Muscle layer of duodenum (tissue), 2 donors: ENCODE measurements at regions not wholly inside any gene's neighbourhood (a gene's known extent, or its start where the extent isn't known, plus 50 kb on each side); places are given as distances from the start of the nearest gene placed in this dataset.

Experiments
- H3K27ac ChIP-seq: one replicate; pipeline ENCODE4 v1.7.0; 2013; ENCODE audit warnings: mild to moderate bottlenecking, low read length
- H3K27me3 ChIP-seq: one replicate; pipeline ENCODE4 v1.7.0; 2013; ENCODE audit warnings: low read depth, mild to moderate bottlenecking, control low read depth, low read length
- H3K36me3 ChIP-seq, 2 donors: one replicate each; pipeline ENCODE4 v1.7.0; 2013; ENCODE audit warnings: low read length in 2 of 2, control low read depth in 1 of 2, mild to moderate bottlenecking in 1 of 2; ENCODE audit not compliant: insufficient read depth in 2 of 2, control insufficient read depth in 1 of 2
- H3K4me1 ChIP-seq, 2 donors: one replicate each; pipeline ENCODE4 v1.7.0; 2013; ENCODE audit warnings: low read length in 2 of 2, mild to moderate bottlenecking in 2 of 2, control low read depth in 1 of 2, moderate library complexity in 1 of 2; ENCODE audit not compliant: insufficient read depth in 2 of 2, control insufficient read depth in 1 of 2
- H3K4me3 ChIP-seq, 2 donors: one replicate each; pipeline ENCODE4 v1.7.0; 2013; ENCODE audit warnings: low read length in 2 of 2, low read depth in 1 of 2, mild to moderate bottlenecking in 1 of 2
- H3K9me3 ChIP-seq, 2 donors: one replicate each; pipeline ENCODE4 v1.7.0; 2013; ENCODE audit warnings: low read length in 2 of 2, control low read depth in 1 of 2, mild to moderate bottlenecking in 1 of 2; ENCODE audit not compliant: control insufficient read depth in 1 of 2
- donor health status: healthy.

DNA sequence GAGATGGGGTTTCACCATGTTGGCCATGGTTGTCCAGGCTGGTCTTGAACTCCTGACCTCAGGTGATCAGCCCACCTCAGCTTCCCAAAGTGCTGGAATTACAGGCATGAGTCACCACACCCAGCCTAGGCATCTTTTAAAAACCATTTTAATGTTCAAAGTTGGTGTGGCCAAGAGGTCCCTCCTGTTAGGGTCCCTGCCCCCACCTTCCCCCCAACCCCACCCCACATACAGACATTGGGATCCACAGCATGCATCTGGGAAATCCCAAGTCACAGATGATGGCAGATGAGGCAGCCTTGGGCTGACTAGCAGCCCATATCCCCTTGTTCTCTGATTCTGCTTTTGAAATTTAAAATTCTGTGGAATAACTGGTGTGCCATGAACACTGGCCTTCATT lies 226.0 kb downstream of the KATNAL1 start:
- Histone ChIP-seq H3K9me3 (peaks cover 0 to 3% of the 10 kb centered on the region in 2 donors), H3K27ac (no peak overlapping the region), H3K36me3 (no peaks in the 10 kb centered on the region), H3K4me3 (no peak overlapping the region), H3K4me1 (no peaks in the 10 kb centered on the region), H3K27me3 (no peaks in the 10 kb centered on the region)

DNA sequence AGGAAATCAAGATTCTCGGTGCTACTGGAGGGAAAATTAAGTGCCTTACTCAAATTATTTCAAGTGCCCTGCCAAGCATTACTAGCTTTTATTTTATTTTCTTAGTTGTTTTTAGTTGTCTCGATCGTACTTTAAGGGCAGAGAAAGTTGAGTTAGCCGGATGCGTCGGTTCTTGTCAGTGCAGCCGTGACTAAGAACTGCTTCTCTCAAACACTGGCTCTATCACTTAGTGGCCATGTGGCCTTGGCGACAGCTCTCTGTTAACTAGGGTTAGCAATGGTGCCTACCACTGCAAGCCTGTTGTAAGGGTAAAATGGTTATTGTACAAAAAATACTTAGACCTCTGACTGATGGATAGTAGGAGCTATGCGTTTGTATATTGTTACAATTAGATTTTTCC lies 227.8 kb downstream of the KATNAL1 start:
- Histone ChIP-seq H3K27me3 (no peaks in the 10 kb centered on the region), H3K27ac (no peak overlapping the region), H3K36me3 (no peaks in the 10 kb centered on the region), H3K4me3 (no peak overlapping the region), H3K9me3 (peaks cover 0 to 3% of the 10 kb centered on the region in 2 donors), H3K4me1 (no peaks in the 10 kb centered on the region)

DNA sequence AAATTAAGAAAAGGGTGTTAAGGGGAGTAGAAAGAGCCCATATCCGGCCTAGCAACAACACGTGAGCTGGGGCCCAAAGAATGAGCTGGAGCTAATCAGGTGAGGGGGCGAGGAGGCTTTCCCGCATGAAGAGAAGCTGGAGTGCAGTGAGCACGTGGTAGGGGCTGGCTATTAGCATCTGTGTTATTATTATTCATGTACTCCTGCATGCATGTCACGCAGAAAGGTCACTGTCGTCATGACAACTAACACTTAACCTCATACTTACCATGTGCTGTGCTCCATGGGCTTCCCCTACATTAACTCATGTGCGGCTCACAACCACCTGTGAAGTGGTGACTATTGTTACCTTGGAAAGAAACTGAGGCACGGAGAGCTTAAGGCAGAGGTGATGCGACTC lies 227.6 kb upstream of the UBL3 start:
- no peak overlapping the region for H3K27ac ChIP-seq
- peaks cover 0 to 3% of the 10 kb centered on the region in 2 donors for H3K9me3 ChIP-seq
- no peaks in the 10 kb centered on the region for H3K4me1 ChIP-seq
- H3K4me3 ChIP-seq = no peak overlapping the region
- H3K36me3 ChIP-seq = no peaks in the 10 kb centered on the region
- H3K27me3 ChIP-seq = no peaks in the 10 kb centered on the region

DNA sequence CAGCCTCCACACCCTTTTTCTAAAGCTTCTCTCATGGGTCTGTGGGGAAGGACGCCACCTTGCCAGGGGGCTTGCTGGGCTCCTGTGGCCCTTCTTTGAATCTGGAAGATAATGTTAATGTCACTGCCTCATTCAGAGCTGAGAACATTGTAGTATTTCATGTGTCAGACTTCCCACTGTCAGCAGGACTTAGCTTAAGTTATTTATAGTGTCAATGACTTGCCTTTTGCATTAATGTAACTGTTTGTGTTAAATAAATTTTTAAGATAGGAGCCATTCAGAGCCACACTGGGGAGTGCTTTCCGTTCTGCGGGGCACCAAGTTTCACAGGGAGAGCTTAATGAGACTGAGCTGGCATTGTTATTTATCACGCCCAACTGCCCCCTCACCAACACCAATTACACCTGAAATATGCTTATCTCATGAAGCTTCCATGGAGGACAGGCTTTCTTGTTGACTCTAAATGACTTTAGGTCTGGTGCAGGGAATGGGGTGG lies 226.9 kb upstream of the UBL3 start:
- no peak overlapping the region for H3K27ac ChIP-seq
- H3K27me3 ChIP-seq = no peaks in the 10 kb centered on the region
- H3K4me3 ChIP-seq = no peak overlapping the region
- no peaks in the 10 kb centered on the region for H3K36me3 ChIP-seq
- peaks cover 0 to 3% of the 10 kb centered on the region in 2 donors for H3K9me3 ChIP-seq
- no peaks in the 10 kb centered on the region for H3K4me1 ChIP-seq

DNA sequence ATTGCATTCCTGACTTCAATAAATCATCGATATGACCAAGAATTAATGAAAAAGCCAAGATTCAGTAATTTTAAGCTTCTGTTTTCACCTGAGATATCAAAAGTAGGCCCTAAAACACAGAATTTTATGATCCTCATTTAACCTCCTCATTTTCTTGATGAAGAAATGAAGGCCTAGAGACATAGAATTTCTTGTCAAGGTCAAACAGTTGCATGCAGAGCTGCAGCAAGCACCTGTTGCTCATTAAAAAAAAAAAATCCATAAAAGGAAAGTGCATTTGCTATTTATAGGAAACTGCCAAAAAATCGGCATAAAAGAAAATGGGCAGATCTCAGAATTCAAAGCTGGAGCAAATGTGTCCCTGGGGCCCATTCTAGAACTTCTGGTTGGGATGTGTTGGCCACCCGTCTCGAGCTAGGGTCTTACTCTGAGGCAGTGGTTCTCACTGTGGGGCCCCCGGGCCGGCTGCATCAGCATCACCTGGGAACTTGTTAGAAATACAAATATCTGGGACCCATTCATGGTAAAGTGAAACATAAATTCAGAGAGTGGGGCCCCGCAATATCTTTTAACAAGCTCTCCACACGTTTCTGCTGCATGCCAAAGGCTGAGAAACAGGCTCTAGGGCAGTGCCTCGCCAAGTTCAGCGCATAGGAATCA lies 224.7 kb upstream of the UBL3 start:
- no peaks in the 10 kb centered on the region for H3K27me3 ChIP-seq
- no peak overlapping the region for H3K4me3 ChIP-seq
- H3K36me3 ChIP-seq = no peaks in the 10 kb centered on the region
- H3K4me1 ChIP-seq = no peaks in the 10 kb centered on the region
- H3K9me3 ChIP-seq = no peaks in the 10 kb centered on the region
- no peak overlapping the region for H3K27ac ChIP-seq

DNA sequence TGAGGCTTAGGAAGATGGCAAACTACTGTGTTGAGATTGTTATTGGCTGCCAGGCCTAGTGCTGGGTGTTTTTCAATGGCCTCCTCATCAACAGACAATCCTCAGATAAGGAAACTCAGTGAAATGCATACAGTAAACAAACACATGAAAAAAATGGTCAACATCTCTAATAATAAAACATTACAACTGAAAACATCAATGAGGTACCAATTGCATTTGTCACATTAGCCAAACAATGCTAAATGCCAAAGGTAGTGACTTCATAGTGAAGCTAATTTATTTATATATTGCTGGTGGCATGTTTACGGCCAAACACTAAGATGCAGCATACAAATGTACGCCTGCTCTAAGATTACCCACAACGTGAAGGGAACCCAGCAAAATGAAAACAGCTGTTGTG lies 224.0 kb upstream of the UBL3 start:
- no peaks in the 10 kb centered on the region for H3K27me3 ChIP-seq
- H3K4me3 ChIP-seq = no peak overlapping the region
- no peaks in the 10 kb centered on the region for H3K4me1 ChIP-seq
- no peaks in the 10 kb centered on the region for H3K36me3 ChIP-seq
- H3K9me3 ChIP-seq = no peaks in the 10 kb centered on the region
- no peak overlapping the region for H3K27ac ChIP-seq

DNA sequence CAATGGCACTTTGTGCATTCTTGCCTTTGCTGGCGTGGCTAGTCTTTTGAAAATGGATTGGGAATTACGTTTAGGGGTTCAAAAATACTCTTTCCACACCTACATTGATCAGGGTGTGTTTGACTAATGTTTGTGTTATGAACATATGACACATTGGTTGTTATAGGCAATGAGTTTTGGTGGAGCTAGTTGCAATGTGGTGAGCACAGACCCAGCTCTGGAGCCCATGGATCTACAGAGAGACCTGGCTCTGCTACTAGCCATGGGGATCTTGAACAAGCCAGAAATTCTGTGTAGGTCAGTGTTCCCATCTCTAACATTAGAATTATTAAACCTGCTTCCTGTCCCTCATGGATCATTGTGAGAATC lies 222.4 kb upstream of the UBL3 start:
- H3K36me3 ChIP-seq = no peaks in the 10 kb centered on the region
- H3K4me1 ChIP-seq = no peaks in the 10 kb centered on the region
- no peaks in the 10 kb centered on the region for H3K9me3 ChIP-seq
- no peak overlapping the region for H3K4me3 ChIP-seq
- no peak overlapping the region for H3K27ac ChIP-seq
- H3K27me3 ChIP-seq = no peaks in the 10 kb centered on the region

DNA sequence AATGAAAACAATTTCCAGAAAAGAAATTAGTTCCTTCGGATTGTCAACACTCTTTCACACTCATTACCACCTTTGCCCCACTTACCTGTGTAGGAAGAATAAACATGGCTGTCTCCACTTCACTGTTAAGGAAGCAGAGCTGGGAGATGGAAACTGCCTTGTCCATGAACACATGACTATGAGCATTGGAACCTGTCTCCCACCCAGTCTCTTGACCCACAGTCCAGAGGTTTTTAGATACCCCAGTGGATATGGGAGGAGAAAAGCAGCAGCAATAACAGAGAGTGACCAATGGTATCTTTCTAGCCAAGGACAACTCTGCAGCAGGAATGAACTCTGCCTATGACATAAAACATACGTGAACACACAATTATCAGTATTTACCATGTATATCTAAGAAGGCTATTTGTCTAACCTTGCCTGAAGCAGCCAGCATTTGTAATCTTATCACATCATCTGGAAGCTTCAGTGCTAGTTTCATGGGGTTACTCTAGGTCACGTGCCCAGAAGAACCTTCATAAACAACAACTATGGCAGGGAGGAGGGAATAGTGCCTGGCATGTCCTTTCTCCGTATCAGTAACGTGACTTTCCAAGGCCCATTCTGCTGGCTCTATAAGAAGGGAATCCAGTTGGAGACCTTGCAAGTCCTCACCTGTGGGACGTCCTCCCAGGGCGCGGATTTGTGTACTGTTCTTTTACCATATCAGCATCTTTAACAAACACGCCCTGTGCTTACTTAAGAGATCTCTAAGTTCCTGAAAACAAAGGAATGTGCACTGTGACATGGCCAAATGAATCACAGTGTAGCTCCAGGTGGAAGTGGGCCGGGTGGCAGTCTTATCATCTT lies 221.8 kb upstream of the UBL3 start:
- no peak overlapping the region for H3K4me3 ChIP-seq
- no peaks in the 10 kb centered on the region for H3K9me3 ChIP-seq
- H3K4me1 ChIP-seq = no peaks in the 10 kb centered on the region
- H3K27me3 ChIP-seq = no peaks in the 10 kb centered on the region
- H3K27ac ChIP-seq = no peak overlapping the region
- no peaks in the 10 kb centered on the region for H3K36me3 ChIP-seq

DNA sequence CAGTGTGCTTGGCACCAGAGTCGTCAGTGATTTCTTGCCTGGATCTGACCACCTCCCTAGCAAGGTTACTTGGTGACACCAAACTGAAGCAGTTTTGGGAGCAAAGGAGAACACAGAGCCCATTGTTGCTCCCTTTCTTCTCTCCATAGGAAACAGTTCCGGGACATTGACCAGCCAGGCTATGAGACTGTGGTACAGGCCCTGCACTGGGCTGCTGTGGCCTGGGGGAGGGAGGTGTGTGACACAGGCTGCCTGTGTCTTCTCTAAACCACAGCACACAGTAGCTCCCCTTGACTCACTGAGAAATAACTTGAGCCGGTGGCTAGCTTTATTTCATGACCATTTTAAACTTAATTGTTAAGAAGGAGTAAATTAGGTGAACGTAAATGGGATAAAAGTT lies 214.8 kb upstream of the UBL3 start:
- Histone ChIP-seq H3K27me3 (no peaks in the 10 kb centered on the region), H3K4me1 (no peaks in the 10 kb centered on the region), H3K27ac (no peak overlapping the region)

DNA sequence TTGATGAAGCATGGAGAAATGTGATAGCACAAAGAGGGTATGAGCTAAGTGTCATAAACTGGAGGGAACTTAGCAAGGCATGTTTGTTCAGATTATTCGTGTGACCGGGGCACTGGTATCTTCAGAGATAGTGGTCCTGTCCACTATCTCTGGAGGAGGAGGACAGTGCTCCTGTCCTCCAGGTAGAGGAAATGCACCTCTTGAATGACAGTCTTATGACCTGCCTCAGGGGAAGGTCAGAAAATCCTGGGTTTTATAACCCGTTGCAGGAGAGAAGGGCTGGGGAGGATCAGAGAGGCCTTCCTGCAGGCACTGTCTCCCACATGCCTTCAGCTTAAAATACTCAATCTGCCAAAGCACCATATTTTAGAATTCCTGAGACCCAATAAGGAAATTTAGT lies 213.5 kb upstream of the UBL3 start:
- Histone ChIP-seq H3K36me3 (no peaks in the 10 kb centered on the region), H3K4me1 (no peaks in the 10 kb centered on the region), H3K4me3 (no peak overlapping the region), H3K27me3 (no peaks in the 10 kb centered on the region), H3K9me3 (peaks cover 0 to 4% of the 10 kb centered on the region in 2 donors), H3K27ac (no peak overlapping the region)

More for the DNA sequence above, 214.8 kb upstream of the UBL3 start:
- no peaks in the 10 kb centered on the region for H3K9me3 ChIP-seq
- no peaks in the 10 kb centered on the region for H3K36me3 ChIP-seq
- no peak overlapping the region for H3K4me3 ChIP-seq

DNA sequence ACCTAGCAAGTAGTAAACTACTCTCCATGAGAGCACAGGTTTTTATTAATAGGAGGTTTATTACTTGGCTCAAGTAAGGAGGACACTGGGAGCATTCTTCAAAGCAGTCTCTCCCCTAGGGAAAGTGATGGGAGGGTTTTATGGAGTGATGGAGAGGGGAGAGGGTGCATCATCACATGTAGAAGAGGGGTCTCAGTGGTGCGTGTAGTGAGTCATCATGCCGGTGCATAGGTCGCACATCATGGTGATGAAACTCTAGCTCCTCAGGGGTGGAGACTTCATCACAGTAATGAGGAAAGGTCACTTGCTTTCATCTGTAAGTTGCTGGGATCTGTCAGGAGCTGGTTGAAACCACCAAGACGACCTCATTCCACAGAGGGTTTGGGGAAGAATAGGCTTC lies 210.8 kb upstream of the UBL3 start:
- no peak overlapping the region for H3K4me3 ChIP-seq
- no peaks in the 10 kb centered on the region for H3K27me3 ChIP-seq
- H3K27ac ChIP-seq = no peak overlapping the region
- no peaks in the 10 kb centered on the region for H3K36me3 ChIP-seq
- peaks cover 0 to 4% of the 10 kb centered on the region in 2 donors for H3K9me3 ChIP-seq
- no peaks in the 10 kb centered on the region for H3K4me1 ChIP-seq
